ENCODE measurements at regions not wholly inside any gene's neighbourhood (a gene's known extent, or its start where the extent isn't known, plus 50 kb on each side); places are given as distances from the start of the nearest gene placed in this dataset.

GRCh38 chr7:128163473-128163872 lies 77.6 kb upstream of the LEP start:
- no peak for TF ChIP-seq CTCF (IDR thresholded peaks at IDR 0.05; ENCODE audit: low read depth, low read length)
- DNase-seq (ENCODE audit: extremely low read depth, low read depth): no peak

GRCh38 chr7:128164061-128164954 lies 76.8 kb upstream of the LEP start:
- TF ChIP-seq CTCF (IDR thresholded peaks at IDR 0.05; ENCODE audit: low read depth, low read length): no peak
- peak; percentile 16 for DNase-seq (ENCODE audit: extremely low read depth, low read depth)

DNA sequence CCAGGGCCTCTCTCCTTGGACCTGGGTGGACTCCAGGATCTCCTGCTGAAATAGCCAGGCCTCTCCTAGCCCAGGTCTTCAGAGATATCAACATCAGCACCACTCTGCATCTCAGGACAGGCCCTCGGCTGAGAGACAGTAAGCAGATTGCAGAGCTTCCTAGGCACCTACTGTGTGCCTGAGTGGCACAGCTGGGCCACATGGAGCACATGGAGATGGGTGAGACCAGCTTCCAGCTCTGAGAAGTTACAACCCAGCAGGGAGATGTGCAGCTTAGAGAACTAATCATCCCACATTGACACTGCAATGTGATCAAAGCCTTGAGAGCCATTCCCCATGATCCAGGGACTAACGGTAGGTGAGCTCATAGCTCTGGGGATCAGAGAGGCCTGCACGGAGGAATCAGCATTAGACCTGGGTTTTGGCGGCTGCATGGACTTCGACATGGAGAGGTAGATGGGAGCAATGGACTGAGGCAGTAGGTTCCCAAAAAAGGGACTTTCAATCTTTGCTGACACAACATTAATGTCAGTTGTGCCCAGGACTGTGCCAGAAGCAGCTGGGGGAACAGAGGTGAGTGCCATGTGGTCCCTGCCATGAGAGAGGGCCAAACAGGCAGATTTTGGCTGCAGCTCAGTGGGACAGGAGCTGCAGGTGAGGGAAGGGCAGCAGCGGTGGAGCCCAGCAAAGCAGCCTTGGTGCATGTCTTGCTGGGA lies 76.0 kb upstream of the LEP start:
- DNase-seq (ENCODE audit: extremely low read depth, low read depth): no peak
- no peak for TF ChIP-seq CTCF (IDR thresholded peaks at IDR 0.05; ENCODE audit: low read depth, low read length)

- TF ChIP-seq CTCF (IDR thresholded peaks at IDR 0.05; ENCODE audit: low read depth, low read length): no peak
- no peak for DNase-seq (ENCODE audit: extremely low read depth, low read depth)
Observed at GRCh38 chr7:128165927-128166420, 75.1 kb upstream of the LEP start.

DNA sequence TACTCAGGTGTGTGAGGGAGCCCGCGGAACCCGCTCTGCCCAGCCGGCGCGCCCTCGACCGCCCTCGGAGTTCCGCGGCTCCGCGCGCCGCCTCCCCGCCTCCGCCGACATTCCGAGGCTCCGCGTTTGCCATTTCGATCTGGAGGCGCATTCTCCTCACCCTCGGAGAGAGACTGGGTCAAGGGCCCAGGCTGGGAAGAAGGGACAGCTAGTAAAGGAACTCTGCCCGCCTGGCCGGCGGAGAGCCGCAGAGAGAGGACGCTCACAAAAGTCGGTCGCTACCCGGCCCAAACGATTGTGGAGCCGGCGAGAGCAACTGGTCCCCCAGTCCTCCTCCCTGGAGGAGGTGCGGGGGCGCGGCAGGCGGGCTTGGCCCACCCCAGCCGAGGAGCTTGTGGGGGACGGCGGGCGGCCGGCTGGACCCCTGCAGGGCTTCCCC lies 74.5 kb upstream of the LEP start:
- no peak for DNase-seq (ENCODE audit: extremely low read depth, low read depth)
- no peak for TF ChIP-seq CTCF (IDR thresholded peaks at IDR 0.05; ENCODE audit: low read depth, low read length)

- no peak for TF ChIP-seq CTCF (IDR thresholded peaks at IDR 0.05; ENCODE audit: low read depth, low read length)
Observed at GRCh38 chr7:128167042-128167701, 73.9 kb upstream of the LEP start.

More at GRCh38 chr7:128167042-128167701, 73.9 kb upstream of the LEP start:
- DNase-seq (ENCODE audit: extremely low read depth, low read depth): no peak
